CMK (cell line): ENCODE measurements at regions not wholly inside any gene's neighbourhood (a gene's known extent, or its start where the extent isn't known, plus 50 kb on each side); places are given as distances from the start of the nearest gene placed in this dataset.
"Not testable (repeated sequence)": the region's sequence is repeated elsewhere in the genome, so short reads cannot be mapped to it uniquely, and the experiment has no call there.

Source experiments
- DNase-seq: peaks from one replicate; pipeline ENCODE4 v3.0.0-alpha.2; 2010; ENCODE audit warnings: low read depth

DNA sequence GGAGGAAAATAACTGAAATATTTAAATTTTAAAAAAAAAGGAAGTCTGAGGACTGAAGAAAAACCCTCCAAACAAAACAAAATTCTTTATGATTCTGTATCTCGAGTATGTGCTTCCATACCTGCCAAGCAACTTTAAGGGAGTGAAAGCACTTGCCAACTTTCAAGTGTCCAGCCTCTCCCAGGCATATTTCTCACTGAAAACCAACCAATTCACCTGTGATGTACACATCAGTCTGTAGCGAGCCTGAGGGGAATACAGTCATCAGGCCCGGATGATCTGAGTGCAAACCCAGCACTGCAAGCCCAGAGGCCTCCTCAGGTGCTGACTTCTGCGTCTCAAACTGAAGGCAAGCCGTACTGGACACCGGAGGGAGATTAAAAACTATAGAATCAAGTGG is 164.8 kb upstream of the NT5E start:
- no peak for DNase-seq

DNA sequence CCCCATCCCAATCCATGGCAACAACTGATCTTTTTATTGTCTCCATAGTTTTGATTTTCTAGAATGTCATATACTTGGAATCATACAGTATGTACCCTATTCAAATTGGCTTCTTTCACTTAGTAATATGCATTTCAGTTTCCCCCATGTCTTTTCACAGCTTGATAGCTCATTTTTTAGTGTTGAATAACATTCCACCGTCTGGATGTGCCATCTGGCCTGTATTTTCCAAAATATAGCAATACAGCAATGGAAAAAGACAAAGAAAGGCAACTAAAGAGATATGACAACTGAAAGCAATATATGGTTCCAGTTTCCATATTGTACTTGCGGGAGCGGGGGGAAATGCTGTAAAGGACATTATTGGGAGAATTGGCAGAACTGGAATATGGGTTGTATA is 166.4 kb upstream of the NT5E start:
- DNase-seq = no peak

GRCh38 chr6:85278466-85279035 is 171.3 kb upstream of the NT5E start:
- no peak for DNase-seq

GRCh38 chr6:85276026-85276425 is 173.9 kb upstream of the NT5E start:
- not testable (repeated sequence) for DNase-seq

DNA sequence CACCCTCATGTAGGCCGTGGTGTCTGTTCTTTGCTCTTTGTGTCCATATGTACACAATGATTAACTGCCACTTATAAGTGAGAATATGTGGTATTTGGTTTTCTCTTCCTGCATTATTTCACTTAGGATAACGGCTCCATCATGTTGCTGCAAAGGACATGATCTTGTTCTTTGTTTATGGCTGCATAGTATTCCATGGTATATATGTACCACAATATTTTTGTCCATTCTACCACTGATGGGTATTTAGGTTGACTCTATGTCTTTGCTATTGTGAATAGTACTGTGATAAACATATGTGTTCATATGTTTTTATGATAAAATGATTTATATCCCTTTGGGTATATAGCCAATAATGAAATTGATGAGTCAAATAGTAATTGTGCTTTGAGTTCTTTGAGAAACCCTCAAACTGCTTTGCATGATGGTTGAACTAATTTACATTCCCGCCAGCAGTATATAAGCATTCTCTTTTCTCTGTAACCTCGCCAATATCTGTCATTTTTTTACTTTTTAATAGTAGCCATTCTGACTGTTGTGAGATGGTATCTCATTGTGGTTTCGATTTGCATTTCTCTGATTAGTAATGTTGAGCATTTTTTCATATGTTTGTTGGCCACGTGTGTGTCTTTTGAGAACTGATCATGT is 174.4 kb upstream of the NT5E start:
- DNase-seq = no peak

DNA sequence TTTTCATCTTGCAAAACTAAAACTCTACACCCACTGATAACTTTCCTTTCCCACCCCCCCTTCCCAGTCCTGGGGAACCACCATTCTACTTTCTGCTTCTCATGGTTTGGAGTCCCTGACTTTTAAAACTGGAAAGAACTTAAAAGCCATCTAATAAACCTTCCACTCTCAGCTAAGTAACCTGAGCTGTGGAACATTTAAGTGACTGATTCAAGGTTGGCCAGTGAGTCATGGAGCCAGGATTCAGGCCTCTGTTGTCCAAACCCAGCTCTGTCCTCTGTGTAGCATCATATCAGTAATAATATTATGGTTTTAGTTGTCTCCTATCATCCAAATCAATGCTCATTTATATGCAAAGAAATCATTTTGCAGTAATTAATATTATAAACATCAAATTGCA is 176.0 kb upstream of the NT5E start:
- DNase-seq = no peak

DNA sequence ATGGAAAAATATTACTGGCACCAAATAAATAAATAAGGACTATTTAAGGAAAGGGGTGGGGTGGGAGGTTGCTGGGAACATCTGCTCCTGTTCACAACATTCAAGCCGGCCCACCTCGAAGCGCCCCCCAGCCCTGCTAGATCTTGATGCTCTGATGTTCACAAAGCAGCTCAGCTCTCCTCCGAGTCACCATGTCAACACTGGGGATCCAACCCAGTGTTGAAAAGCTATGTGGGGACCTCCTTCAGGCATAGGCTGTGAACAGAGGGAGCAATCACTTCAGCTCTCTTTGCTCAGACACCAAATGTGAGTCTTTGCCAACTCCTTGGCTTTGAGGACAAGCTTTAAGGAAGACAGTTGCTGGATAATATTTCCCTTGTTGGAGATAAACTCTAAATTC is 176.8 kb upstream of the NT5E start:
- DNase-seq = no peak

- no peak for DNase-seq
Observed at GRCh38 chr6:85272592-85272991, 177.3 kb upstream of the NT5E start.

DNA sequence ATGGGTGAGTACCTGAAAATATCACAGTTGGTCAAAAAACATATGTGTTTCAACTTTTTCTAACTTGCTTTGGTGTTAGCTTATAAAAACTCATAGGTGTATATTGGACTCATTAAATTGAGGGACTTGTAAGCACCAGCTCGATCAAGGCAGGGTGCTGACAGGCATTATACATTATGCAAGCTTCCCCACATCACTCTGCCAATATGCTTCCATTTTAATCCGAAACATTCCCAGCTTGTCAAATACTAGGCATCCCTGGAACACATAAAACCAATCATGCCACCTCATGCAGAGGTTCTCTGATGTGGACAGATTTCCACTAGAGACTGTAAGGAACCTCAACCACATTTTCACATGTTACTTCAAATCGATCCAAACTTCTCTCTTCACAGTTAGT is 187.3 kb upstream of the NT5E start:
- no peak for DNase-seq

- DNase-seq = no peak
Observed at GRCh38 chr6:85261271-85261670, 188.6 kb upstream of the NT5E start.

DNA sequence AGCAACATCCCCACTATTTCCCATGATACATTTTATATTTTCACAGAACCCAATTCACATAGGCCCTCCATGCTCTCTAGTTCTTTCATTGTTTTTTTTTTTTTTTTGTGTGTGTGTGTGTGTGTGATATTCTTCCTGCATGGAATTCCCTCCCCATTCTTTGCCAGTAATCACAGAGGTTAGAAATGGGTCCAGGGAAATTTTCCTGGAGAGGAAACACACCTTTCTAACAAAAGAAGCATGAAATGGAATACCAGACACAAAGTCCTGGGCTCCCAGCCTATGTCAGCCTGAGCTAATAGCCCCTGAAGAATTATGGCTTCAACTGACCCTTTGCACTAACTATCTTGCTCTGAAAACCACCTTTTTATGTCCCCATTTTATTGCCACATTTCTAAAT is 194.2 kb upstream of the NT5E start:
- DNase-seq = no peak

- no peak for DNase-seq
Observed at GRCh38 chr6:85252552-85252951, 197.3 kb upstream of the NT5E start.

DNA sequence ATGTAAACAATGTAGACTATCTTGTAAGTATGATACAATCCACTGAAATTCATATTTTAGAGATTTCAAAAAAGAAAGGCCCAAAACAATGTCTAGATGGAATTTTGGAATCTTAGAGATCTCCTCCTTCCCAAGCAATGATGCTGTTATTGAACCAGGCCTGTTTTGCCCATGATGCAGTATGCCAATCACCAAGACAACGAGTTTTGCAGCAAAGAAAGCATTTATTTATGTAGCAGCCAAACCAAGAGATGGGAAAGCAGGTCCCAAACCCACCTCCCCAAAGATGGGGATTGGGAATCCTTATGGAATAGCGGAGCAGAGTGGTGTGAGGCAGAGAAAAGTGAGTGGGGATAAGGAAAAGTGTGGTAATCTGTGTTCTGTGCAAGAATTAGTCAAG is 197.8 kb upstream of the NT5E start:
- DNase-seq = no peak

DNA sequence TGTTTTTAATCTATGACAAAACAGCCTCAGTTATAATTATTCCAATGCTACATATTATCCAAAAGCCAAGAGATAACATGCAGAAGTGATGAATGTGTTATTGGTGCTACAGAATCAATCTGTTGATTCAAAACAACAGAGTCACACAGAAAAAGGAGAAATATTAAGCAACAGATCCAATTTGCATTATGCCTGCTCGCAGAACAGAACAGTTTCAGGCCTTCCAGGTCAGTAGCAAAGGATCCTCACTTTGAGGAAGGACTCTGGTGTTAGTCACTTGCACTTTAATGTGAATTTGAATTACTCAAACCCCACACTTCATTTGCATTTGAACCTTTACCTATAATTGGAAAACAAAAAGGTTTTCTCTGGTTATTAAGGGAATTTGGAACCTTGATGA is 198.6 kb upstream of the NT5E start:
- DNase-seq = no peak

DNA sequence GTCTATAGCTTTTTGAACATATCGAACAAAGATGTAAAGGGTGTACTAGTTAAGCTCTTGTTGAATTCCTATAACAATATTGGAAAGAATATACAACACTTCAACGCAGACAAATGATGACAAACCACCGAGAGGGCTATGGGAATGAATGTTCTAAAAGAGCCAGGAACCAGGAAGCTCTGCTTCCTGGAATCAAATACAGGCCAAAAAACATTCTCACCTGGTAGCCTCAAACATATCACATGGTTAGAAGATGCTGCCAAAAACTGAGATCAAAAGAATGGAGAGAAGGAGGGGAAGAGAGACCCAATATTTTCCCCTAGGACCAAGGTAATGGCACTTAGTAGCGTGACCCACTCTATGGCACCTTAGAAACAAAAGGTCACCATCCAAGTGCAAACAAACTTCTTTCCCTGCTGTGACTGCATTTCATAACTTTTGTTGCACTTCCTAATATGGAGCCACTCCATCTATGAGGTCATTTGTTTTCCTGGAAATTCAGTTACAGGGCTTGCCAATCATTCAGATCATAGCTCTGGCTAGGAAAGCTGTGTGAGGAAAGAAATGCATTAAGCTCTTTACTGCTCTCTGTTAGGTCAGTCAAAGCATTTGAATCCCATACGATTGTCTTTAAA is 199.2 kb upstream of the NT5E start:
- no peak for DNase-seq

GRCh38 chr6:85245004-85245403 is 204.9 kb upstream of the NT5E start:
- no peak for DNase-seq

DNA sequence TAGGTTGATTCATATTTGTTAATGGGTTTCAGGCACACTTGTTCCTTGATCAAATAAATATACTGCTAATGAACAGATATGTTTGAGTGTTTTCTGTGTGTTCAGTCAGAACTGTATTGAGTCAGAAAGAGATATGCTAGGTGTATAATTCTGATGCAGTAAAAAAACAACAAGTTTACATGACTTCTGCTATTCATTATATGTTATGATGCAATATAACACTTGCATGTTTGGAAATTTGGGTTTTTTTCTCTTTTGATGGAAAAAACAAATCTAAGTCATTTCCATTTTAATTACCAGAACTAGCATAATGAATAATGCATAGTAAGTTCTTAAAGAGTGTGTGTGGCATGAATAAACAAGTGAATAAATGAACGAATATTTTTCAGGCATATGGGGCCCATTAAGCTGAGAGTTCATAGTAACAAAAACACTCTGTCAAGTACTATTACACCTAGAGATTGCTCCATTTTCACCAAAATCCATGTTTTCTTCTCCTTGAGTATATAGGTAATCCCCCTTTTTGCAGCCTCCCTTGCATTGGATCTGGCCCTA is 208.3 kb upstream of the NT5E start:
- DNase-seq = no peak

DNA sequence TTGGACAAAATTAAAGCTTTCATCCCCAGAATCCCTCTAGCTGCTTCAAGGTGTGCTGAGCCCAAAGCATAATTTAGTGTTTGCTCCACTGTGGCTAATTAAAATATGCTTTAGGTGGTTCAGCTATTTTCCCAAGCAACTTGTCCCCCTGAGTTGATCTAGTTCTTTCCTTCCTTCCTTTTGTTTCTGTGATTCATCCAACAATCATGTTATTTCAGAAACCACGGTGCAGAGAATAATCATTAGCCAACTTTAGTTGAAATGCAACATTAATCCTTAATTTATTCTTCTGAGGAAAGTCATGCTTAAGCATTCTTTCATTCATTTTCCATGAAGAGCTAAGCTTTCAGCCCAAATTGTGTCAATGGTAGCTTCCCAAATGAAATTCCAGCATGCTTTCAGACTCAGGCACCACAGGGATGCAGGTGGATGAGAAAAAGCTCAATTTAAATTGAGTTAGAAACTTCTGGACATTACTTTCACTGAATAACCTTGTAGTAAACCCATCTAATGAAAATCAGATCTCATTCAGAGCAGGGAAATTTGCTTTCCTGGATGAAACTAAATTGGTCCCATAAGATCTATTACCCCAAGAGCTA is 209.0 kb upstream of the NT5E start:
- no peak for DNase-seq

DNA sequence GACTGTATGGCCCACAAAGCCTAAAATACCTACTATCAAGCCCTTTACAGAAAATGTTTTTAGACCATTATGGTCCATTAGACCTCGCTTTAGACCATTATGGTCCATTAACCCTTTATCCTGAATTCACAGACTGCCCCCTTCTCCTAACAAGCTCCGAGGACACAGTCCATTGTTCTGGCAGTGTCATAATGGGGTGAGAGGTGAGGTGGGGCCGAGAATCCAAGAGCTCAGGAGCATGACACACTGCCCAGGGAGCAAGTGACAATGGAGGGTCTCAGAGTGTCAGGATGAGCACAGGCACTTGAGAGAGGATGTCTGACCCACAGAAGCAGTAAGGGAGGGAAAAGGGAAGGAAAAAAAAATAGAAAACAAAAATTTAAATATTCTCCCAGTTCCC is 212.4 kb upstream of the NT5E start:
- DNase-seq = no peak

- no peak for DNase-seq
Observed at GRCh38 chr6:85236636-85237035, 213.2 kb upstream of the NT5E start.

GRCh38 chr6:85227345-85227744 is 222.5 kb upstream of the NT5E start:
- DNase-seq = not testable (repeated sequence)

DNA sequence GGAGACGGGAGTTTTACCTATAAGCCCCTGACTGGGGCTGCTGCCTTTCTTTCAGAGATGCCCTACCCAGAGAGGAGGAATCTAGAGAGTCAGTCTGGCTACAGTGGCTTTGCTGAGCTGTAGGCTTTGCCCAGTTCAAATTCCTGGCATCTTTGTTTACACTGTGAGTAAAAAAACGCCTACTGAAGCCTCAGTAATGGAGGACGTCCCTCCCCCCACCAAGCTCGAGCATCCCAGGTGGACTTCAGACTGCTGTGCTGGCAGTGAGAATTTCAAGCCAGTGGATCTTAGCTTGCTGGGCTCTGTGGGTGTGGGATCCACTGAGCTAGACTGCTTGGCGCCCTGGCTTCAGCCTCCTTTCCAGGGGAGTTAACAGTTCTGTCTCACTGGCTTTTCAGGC is 237.1 kb upstream of the NT5E start:
- DNase-seq = not testable (repeated sequence)

DNA sequence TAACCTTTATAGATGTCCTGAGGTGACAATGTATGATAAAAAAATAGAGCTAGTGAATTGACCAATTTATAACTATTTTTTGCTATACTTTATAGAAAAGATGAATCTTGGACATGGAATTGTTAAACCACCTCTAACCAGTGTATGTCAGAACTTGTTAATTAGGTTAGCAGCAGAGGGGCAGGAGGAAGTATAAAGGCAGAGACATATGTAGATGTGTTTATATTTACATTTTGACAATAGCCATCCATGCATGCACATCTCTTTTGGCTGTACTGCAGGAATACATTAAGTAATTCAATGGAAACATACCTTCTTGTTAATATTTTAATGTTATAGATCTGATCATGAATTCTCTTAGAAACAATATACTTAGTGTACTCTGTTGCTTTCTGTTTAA is 254.6 kb upstream of the NT5E start:
- DNase-seq = no peak
